A673 (cell line): ENCODE measurements at regions not wholly inside any gene's neighbourhood (a gene's known extent, or its start where the extent isn't known, plus 50 kb on each side); places are given as distances from the start of the nearest gene placed in this dataset.

ENCODE experiments used
- BruUV-seq: library from RNA; stranded (reverse); fragments of 400-500 nt; replicated peaks from 2 replicates; lab custom pipeline; 2021; lab: Mats Ljungman, UMichigan
- CTCF ChIA-PET: fragments of 300-600 bp; sonication (Branson Sonifier 250); formaldehyde crosslinking; loops from one replicate; lab custom pipeline; 2022; ENCODE audit warnings: antibody characterized with exemption; lab: Charles Lee
- POLR2A ChIA-PET: fragments of 300-600 bp; sonication (Branson Sonifier 250); formaldehyde crosslinking; loops from one replicate; lab custom pipeline; 2022; ENCODE audit warnings: antibody characterized with exemption; ENCODE audit not compliant: low non-redundant PET; lab: Charles Lee
- DNase-seq: peaks from one replicate; pipeline ENCODE4 v3.0.0-alpha.2; 2015; ENCODE audit warnings: low spot score
- H3K27ac ChIP-seq: fragments of 200-600 bp; sonication (generic); 2 replicates; pipeline ENCODE4 v1.5.1; 2016; ENCODE audit warnings: mixed run types, low read depth, mild to moderate bottlenecking, mixed read lengths, antibody characterized with exemption, low read length; ENCODE audit not compliant: poor library complexity, severe bottlenecking
- H3K27me3 ChIP-seq: fragments of 200-600 bp; sonication (generic); replicated peaks from 2 replicates; pipeline ENCODE4 v1.6.1; 2017; ENCODE audit warnings: mixed run types, low read depth, mild to moderate bottlenecking, mixed read lengths, antibody characterized with exemption, low read length; ENCODE audit not compliant: insufficient read depth, poor library complexity
- H3K36me3 ChIP-seq: fragments of 200-600 bp; sonication (generic); 2 replicates; pipeline ENCODE4 v1.6.1; 2016; ENCODE audit warnings: mixed run types, mild to moderate bottlenecking, mixed read lengths, antibody characterized with exemption, low read length; ENCODE audit not compliant: insufficient read depth, poor library complexity, severe bottlenecking
- H3K4me1 ChIP-seq: fragments of 200-600 bp; sonication (generic); 2 replicates; pipeline ENCODE4 v1.6.1; 2017; ENCODE audit warnings: mixed run types, mild to moderate bottlenecking, mixed read lengths, antibody characterized with exemption, low read length; ENCODE audit not compliant: insufficient read depth, poor library complexity, severe bottlenecking
- H3K4me3 ChIP-seq: fragments of 200-600 bp; sonication (generic); 2 replicates; pipeline ENCODE4 v1.5.1; 2016; ENCODE audit warnings: low read depth, mixed run types, mild to moderate bottlenecking, mixed read lengths, low read length; ENCODE audit not compliant: poor library complexity, severe bottlenecking
- H3K9me3 ChIP-seq: fragments of 200-600 bp; sonication (generic); 2 replicates; pipeline ENCODE4 v1.6.1; 2016; ENCODE audit warnings: mixed run types, low read depth, mild to moderate bottlenecking, mixed read lengths, antibody characterized with exemption, low read length; ENCODE audit not compliant: poor library complexity, severe bottlenecking
- EZH2 ChIP-seq: fragments of 200-600 bp; sonication (generic); IDR thresholded peaks from 2 replicates; pipeline ENCODE4 v1.6.1; 2017; ENCODE audit warnings: borderline replicate concordance, low read depth, mild to moderate bottlenecking, mixed read lengths, antibody characterized with exemption, low read length; ENCODE audit not compliant: poor library complexity, severe bottlenecking
- intact Hi-C: fragments of 100-400 bp; cut with micrococcal nuclease; formaldehyde crosslinking; loops from one replicate; pipeline ENCODE4 v1.10.0; 2022; ENCODE audit not compliant: unreplicated experiment
- TF ChIP-seq, protein P1 (sequence below): fragments of 300-800, 200-600 bp; sonication (generic); conservative IDR thresholded peaks from 2 replicates; pipeline ENCODE4 v1.5.1; 2017; ENCODE audit warnings: low read depth, mild to moderate bottlenecking, antibody characterized with exemption, low read length, moderate library complexity, mixed read lengths

DNA sequence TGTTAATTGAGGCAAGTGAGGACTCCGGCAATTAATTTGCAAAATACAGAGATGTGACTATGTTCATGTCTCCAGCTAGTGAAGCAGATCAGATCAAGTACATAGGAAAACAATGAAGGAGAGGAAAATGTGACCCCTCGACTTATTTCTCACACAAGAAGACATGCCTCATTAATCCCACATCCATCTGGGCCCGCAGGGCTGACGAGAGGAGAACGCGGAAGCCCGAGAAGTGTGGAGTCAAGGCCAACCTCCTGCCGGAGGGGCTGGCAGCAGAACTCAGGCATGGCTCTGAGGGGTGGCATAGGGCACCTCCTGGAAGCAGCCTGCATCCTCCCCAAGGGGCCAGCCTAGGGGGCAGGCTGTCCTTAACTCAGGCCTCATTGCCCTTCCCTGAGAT, 54.4 kb downstream of the ZNF503 start:
- Histone ChIP-seq H3K27ac (no peak overlapping the region), H3K4me1 (no peaks in the 10 kb centered on the region), H3K4me3 (no peak overlapping the region), H3K36me3 (no peaks in the 10 kb centered on the region), H3K27me3 (peaks cover 41% of the 10 kb centered on the region), H3K9me3 (no peaks in the 10 kb centered on the region)
- no TSS peak for BruUV-seq
- no peak for DNase-seq
- no peak for TF ChIP-seq EZH2
- TF ChIP-seq, protein P1, sequence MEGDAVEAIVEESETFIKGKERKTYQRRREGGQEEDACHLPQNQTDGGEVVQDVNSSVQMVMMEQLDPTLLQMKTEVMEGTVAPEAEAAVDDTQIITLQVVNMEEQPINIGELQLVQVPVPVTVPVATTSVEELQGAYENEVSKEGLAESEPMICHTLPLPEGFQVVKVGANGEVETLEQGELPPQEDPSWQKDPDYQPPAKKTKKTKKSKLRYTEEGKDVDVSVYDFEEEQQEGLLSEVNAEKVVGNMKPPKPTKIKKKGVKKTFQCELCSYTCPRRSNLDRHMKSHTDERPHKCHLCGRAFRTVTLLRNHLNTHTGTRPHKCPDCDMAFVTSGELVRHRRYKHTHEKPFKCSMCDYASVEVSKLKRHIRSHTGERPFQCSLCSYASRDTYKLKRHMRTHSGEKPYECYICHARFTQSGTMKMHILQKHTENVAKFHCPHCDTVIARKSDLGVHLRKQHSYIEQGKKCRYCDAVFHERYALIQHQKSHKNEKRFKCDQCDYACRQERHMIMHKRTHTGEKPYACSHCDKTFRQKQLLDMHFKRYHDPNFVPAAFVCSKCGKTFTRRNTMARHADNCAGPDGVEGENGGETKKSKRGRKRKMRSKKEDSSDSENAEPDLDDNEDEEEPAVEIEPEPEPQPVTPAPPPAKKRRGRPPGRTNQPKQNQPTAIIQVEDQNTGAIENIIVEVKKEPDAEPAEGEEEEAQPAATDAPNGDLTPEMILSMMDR = no peak
- POLR2A ChIA-PET = no interaction called here
- intact Hi-C loops = no loop called here
- CTCF ChIA-PET = no interaction called here

DNA sequence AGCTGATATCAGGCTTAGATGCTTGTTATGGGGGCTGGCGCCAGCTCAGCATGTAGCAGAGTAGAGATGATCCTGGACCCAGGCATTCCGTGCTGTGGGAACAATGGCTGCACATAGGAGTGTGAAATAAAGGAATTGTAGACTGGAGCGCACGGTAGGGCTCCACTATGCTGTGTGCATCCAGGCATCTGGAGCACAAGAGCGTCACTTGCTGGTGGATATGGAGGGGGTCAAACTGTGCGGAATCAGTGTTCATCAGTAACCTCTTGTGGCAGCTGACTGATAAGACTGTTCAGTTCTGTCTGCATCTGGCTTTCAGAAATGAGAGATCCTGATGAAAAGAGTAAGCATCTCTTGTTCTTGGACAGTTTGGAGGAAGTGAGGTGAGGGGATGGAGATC, 55.8 kb downstream of the ZNF503 start:
- DNase-seq = no peak
- BruUV-seq = no TSS peak
- no peak overlapping the region for H3K27ac ChIP-seq
- H3K27me3 ChIP-seq = peaks cover 28% of the 10 kb centered on the region
- CTCF ChIA-PET = no interaction called here
- H3K36me3 ChIP-seq = no peaks in the 10 kb centered on the region
- POLR2A ChIA-PET = no interaction called here
- intact Hi-C loops = no loop called here
- no peaks in the 10 kb centered on the region for H3K9me3 ChIP-seq
- no peaks in the 10 kb centered on the region for H3K4me1 ChIP-seq
- H3K4me3 ChIP-seq = no peak overlapping the region
- no peak for TF ChIP-seq EZH2
- TF ChIP-seq, protein P1 = no peak

DNA sequence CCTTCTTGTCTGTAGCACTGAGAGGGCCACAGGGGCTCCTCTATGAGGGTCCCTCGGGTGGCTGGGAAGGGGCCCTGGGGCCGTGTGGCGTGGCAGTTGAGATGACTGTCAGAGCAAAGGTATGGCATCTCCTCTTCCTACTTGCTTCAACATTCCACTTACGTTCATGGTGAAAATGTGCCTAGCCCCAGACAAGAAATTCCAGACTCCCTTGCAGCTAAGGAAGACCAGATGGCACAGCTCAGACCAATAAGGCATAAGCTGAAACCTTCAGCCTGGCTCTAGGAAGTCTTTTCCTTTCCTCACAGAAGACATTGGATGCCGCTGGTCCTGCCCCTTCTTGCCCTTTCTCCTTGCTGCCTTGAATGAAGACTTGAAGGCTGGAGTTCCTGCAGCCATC, 57.4 kb downstream of the ZNF503 start:
- no peak overlapping the region for H3K4me3 ChIP-seq
- ChIA-PET CTCF (no interaction called here), POLR2A (no interaction called here)
- intact Hi-C loops = no loop called here
- TF ChIP-seq EZH2 = no peak
- TF ChIP-seq, protein P1 = no peak
- H3K36me3 ChIP-seq = no peaks in the 10 kb centered on the region
- no peaks in the 10 kb centered on the region for H3K4me1 ChIP-seq
- H3K27me3 ChIP-seq = peaks cover 17% of the 10 kb centered on the region
- H3K27ac ChIP-seq = no peak overlapping the region
- no TSS peak for BruUV-seq
- H3K9me3 ChIP-seq = no peaks in the 10 kb centered on the region
- no peak for DNase-seq
